HG03280 (cell line): ENCODE measurements at regions not wholly inside any gene's neighbourhood (a gene's known extent, or its start where the extent isn't known, plus 50 kb on each side); places are given as distances from the start of the nearest gene placed in this dataset.

Experiments used
- ATAC-seq: cut with Tn5 transposase; IDR thresholded peaks from one replicate; pipeline ENCODE4 v1.9.1; 2021; ENCODE audit warnings: mild to moderate bottlenecking, moderate library complexity; ENCODE audit not compliant: unreplicated experiment

- ATAC-seq: no peak
Measured at GRCh38 chr10:118501637-118502440, 93.6 kb downstream of the PRLHR start.

GRCh38 chr10:118501171-118501570 lies 94.3 kb downstream of the PRLHR start:
- ATAC-seq: no peak

- ATAC-seq: no peak
Measured at GRCh38 chr10:118500477-118501104, 94.9 kb downstream of the PRLHR start.

GRCh38 chr10:118499186-118499585 lies 96.3 kb downstream of the PRLHR start:
- ATAC-seq: no peak

- no peak for ATAC-seq
Measured at GRCh38 chr10:118498623-118499022, 96.8 kb downstream of the PRLHR start.

GRCh38 chr10:118497227-118497626 lies 98.2 kb downstream of the PRLHR start:
- ATAC-seq: no peak

GRCh38 chr10:118496525-118496924 lies 98.9 kb downstream of the PRLHR start:
- no peak for ATAC-seq

- ATAC-seq: no peak
Measured at GRCh38 chr10:118495499-118495898, 99.9 kb downstream of the PRLHR start.

GRCh38 chr10:118491055-118491454 lies 104.4 kb downstream of the PRLHR start:
- ATAC-seq: no peak

- ATAC-seq: no peak
Measured at GRCh38 chr10:118488710-118489497, 106.5 kb downstream of the PRLHR start.

- ATAC-seq: no peak
Measured at GRCh38 chr10:118485641-118486040, 109.8 kb downstream of the PRLHR start.

GRCh38 chr10:118484152-118484871 lies 111.1 kb downstream of the PRLHR start:
- ATAC-seq: no peak

GRCh38 chr10:118483496-118483895 lies 112.0 kb downstream of the PRLHR start:
- no peak for ATAC-seq

- no peak for ATAC-seq
Measured at GRCh38 chr10:118482393-118483331, 112.8 kb downstream of the PRLHR start.

- ATAC-seq: no peak
Measured at GRCh38 chr10:118481871-118482270, 113.6 kb downstream of the PRLHR start.

- no peak for ATAC-seq
Measured at GRCh38 chr10:118475214-118475613, 120.2 kb downstream of the PRLHR start.

- no peak for ATAC-seq
Measured at GRCh38 chr10:118474111-118474510, 121.3 kb downstream of the PRLHR start.

GRCh38 chr10:118473305-118473960 lies 122.0 kb downstream of the PRLHR start:
- no peak for ATAC-seq
